ENCODE measurements at regions not wholly inside any gene's neighbourhood (a gene's known extent, or its start where the extent isn't known, plus 50 kb on each side); places are given as distances from the start of the nearest gene placed in this dataset.

- Histone ChIP-seq H3K9ac (ENCODE audit: insufficient read depth, low read length) (no peak overlapping the region), H4K20me1 (ENCODE audit: control insufficient read depth, extremely low read depth, insufficient read depth, low read length) (no peaks in the 10 kb centered on the region), H2AFZ (ENCODE audit: low read length) (no peak overlapping the region), H3K4me1 (ENCODE audit: control insufficient read depth, extremely low read depth, insufficient read depth, low read length) (no peaks in the 10 kb centered on the region), H3K4me2 (ENCODE audit: extremely low read depth, insufficient read depth, low read length) (no peak overlapping the region), H3K9me3 (ENCODE audit: control insufficient read depth, insufficient read depth, low read depth, low read length) (no peaks in the 10 kb centered on the region), H3K27ac (ENCODE audit: insufficient read depth, low read length) (no peak overlapping the region), H3K27me3 (ENCODE audit: control insufficient read depth, insufficient read depth, low read length) (no peaks in the 10 kb centered on the region), H3K36me3 (ENCODE audit: control insufficient read depth, insufficient read depth, low read length) (no peaks in the 10 kb centered on the region), H3K4me3 (replicated peaks in 1 of 4; ENCODE audit: control extremely low read depth in 1 of 4, insufficient read depth in 1 of 4, low read depth in 3 of 4, low read length in 4 of 4) (no peak overlapping the region), H3K79me2 (ENCODE audit: control insufficient read depth, insufficient read depth, low read length) (no peaks in the 10 kb centered on the region)
- no peak for DNase-seq (ENCODE audit: low read depth in 2 of 2)
- TF ChIP-seq EZH2 (IDR thresholded peaks at IDR 0.05; ENCODE audit: low read length, missing control alignments) (no peak), CTCF (conservative IDR thresholded peaks at IDR 0.05 in 1 of 2, IDR thresholded peaks at IDR 0.05 in 1 of 2; ENCODE audit: low read depth in 1 of 2, low read length in 2 of 2) (no peak)
Measured at GRCh38 chrY:8352201-8352600, 985.1 kb upstream of the TSPY4 start.

- H3K27me3 ChIP-seq (ENCODE audit: control insufficient read depth, insufficient read depth, low read length) = no peaks in the 10 kb centered on the region
- DNase-seq (ENCODE audit: low read depth in 2 of 2) = no peak
- no peaks in the 10 kb centered on the region for H4K20me1 ChIP-seq (ENCODE audit: control insufficient read depth, extremely low read depth, insufficient read depth, low read length)
Measured at GRCh38 chrY:8358161-8358560, 979.1 kb upstream of the TSPY4 start.

GRCh38 chrY:8361715-8362114, 975.5 kb upstream of the TSPY4 start:
- TF ChIP-seq CTCF (conservative IDR thresholded peaks at IDR 0.05 in 1 of 2, IDR thresholded peaks at IDR 0.05 in 1 of 2; ENCODE audit: low read depth in 1 of 2, low read length in 2 of 2) (no peak), EZH2 (IDR thresholded peaks at IDR 0.05; ENCODE audit: low read length, missing control alignments) (no peak)
- Histone ChIP-seq H3K4me1 (ENCODE audit: control insufficient read depth, extremely low read depth, insufficient read depth, low read length) (no peaks in the 10 kb centered on the region), H4K20me1 (ENCODE audit: control insufficient read depth, extremely low read depth, insufficient read depth, low read length) (no peaks in the 10 kb centered on the region), H3K79me2 (ENCODE audit: control insufficient read depth, insufficient read depth, low read length) (no peaks in the 10 kb centered on the region), H2AFZ (ENCODE audit: low read length) (no peak overlapping the region), H3K27me3 (ENCODE audit: control insufficient read depth, insufficient read depth, low read length) (no peaks in the 10 kb centered on the region), H3K9ac (ENCODE audit: insufficient read depth, low read length) (no peak overlapping the region), H3K9me3 (ENCODE audit: control insufficient read depth, insufficient read depth, low read depth, low read length) (no peaks in the 10 kb centered on the region), H3K4me3 (replicated peaks in 1 of 4; ENCODE audit: control extremely low read depth in 1 of 4, insufficient read depth in 1 of 4, low read depth in 3 of 4, low read length in 4 of 4) (no peak overlapping the region), H3K27ac (ENCODE audit: insufficient read depth, low read length) (no peak overlapping the region), H3K4me2 (ENCODE audit: extremely low read depth, insufficient read depth, low read length) (no peak overlapping the region), H3K36me3 (ENCODE audit: control insufficient read depth, insufficient read depth, low read length) (no peaks in the 10 kb centered on the region)
- DNase-seq (ENCODE audit: low read depth in 2 of 2) = no peak

More at GRCh38 chrY:8358161-8358560, 979.1 kb upstream of the TSPY4 start:
- Histone ChIP-seq H3K4me3 (replicated peaks in 1 of 4; ENCODE audit: control extremely low read depth in 1 of 4, insufficient read depth in 1 of 4, low read depth in 3 of 4, low read length in 4 of 4) (no peak overlapping the region), H3K27ac (ENCODE audit: insufficient read depth, low read length) (no peak overlapping the region), H3K9ac (ENCODE audit: insufficient read depth, low read length) (no peak overlapping the region), H3K36me3 (ENCODE audit: control insufficient read depth, insufficient read depth, low read length) (no peaks in the 10 kb centered on the region), H3K79me2 (ENCODE audit: control insufficient read depth, insufficient read depth, low read length) (no peaks in the 10 kb centered on the region), H3K4me2 (ENCODE audit: extremely low read depth, insufficient read depth, low read length) (no peak overlapping the region), H2AFZ (ENCODE audit: low read length) (no peak overlapping the region), H3K9me3 (ENCODE audit: control insufficient read depth, insufficient read depth, low read depth, low read length) (no peaks in the 10 kb centered on the region), H3K4me1 (ENCODE audit: control insufficient read depth, extremely low read depth, insufficient read depth, low read length) (no peaks in the 10 kb centered on the region)
- TF ChIP-seq EZH2 (IDR thresholded peaks at IDR 0.05; ENCODE audit: low read length, missing control alignments) (no peak), CTCF (conservative IDR thresholded peaks at IDR 0.05 in 1 of 2, IDR thresholded peaks at IDR 0.05 in 1 of 2; ENCODE audit: low read depth in 1 of 2, low read length in 2 of 2) (no peak)
